ENCODE measurements at regions not wholly inside any gene's neighbourhood (a gene's known extent, or its start where the extent isn't known, plus 50 kb on each side); places are given as distances from the start of the nearest gene placed in this dataset.

GRCh38 chr14:95445161-95445560, 71.3 kb downstream of the SYNE3 start:
- Histone ChIP-seq H3K36me3 (ENCODE audit: control insufficient read depth in 2 of 2, insufficient read depth in 2 of 2, low read length in 1 of 2) (peaks cover 19 to 30% of the 10 kb centered on the region in 2 experiments), H3K79me2 (ENCODE audit: control insufficient read depth, insufficient read depth, low read length) (no peaks in the 10 kb centered on the region), H3K9ac (ENCODE audit: control insufficient read depth, insufficient read depth, low read length) (no peak overlapping the region), H4K20me1 (ENCODE audit: control insufficient read depth, insufficient read depth) (no peaks in the 10 kb centered on the region), H3K4me3 (no peak overlapping the region), H3K9me3 (replicated peaks; ENCODE audit: control insufficient read depth, insufficient read depth, low read length) (no peaks in the 10 kb centered on the region), H3K4me2 (ENCODE audit: control insufficient read depth, insufficient read depth) (no peak overlapping the region), H3K4me1 (ENCODE audit: control insufficient read depth, insufficient read depth, low read length) (no peaks in the 10 kb centered on the region), H3K27me3 (replicated peaks in 1 of 2; ENCODE audit: control insufficient read depth in 2 of 2, insufficient read depth in 2 of 2, low read length in 1 of 2) (no peaks in the 10 kb centered on the region), H2AFZ (ENCODE audit: control insufficient read depth, low read depth, low read length) (no peak overlapping the region), H3K27ac (ENCODE audit: control insufficient read depth, insufficient read depth) (no peak overlapping the region)
- 29% methylated on average over 3 of the region's 3 CpGs for WGBS (ENCODE audit: insufficient coverage, insufficient replicate concordance, low lambda C conversion rate, missing lambda C conversion rate)
- TF ChIP-seq SPI1 (IDR thresholded peaks at IDR 0.05; ENCODE audit: borderline replicate concordance, insufficient read depth, low read depth, low read length) (no peak), TCF7 (IDR thresholded peaks at IDR 0.05; ENCODE audit: borderline replicate concordance) (no peak), ZNF622 (IDR thresholded peaks at IDR 0.05) (no peak), ELK1 (IDR thresholded peaks at IDR 0.05; ENCODE audit: low read depth, low read length) (no peak), MEF2B (IDR thresholded peaks at IDR 0.05; ENCODE audit: partially characterized antibody, poor library complexity, severe bottlenecking) (no peak), TCF12 (IDR thresholded peaks at IDR 0.05; ENCODE audit: low read depth, low read length) (no peak), E2F8 (IDR thresholded peaks at IDR 0.05; ENCODE audit: low read depth, partially characterized antibody) (no peak), KAT2A (conservative IDR thresholded peaks at IDR 0.05; ENCODE audit: control insufficient read depth, low read depth, low read length) (no peak), STAT3 (IDR thresholded peaks at IDR 0.05; ENCODE audit: low read depth, low read length) (no peak), MYB (IDR thresholded peaks at IDR 0.05; ENCODE audit: borderline replicate concordance, low read depth, low read length) (no peak), YBX1 (IDR thresholded peaks at IDR 0.05) (no peak), E4F1 (IDR thresholded peaks at IDR 0.05; ENCODE audit: borderline replicate concordance, partially characterized antibody) (no peak)
- ATAC-seq: no peak
- intact Hi-C loops (cut with micrococcal nuclease; ENCODE audit: unreplicated experiment) (no loop called here), in situ Hi-C loops (cut with MboI) (loop anchor here (10.0 kb wide), 1 partner anchor 550 kb away; no protein-coding TSS in a partner anchor)
- FAIRE-seq: no peak
- ChIA-PET RAD21 (ENCODE audit: unreplicated experiment) (interaction anchor here (1.0 to 8.3 kb wide), 8 partner anchors 8 to 92 kb away, joined by 3 to 171 read pairs (median 5); no protein-coding TSS in a partner anchor), POLR2A (interaction anchor here (0.6 to 1.1 kb wide), 4 partner anchors 10 to 355 kb away, joined by 3 to 5 read pairs (median 3); no protein-coding TSS in a partner anchor), CTCF (interaction anchor here (0.6 to 22.2 kb wide), 10 partner anchors 7 to 222 kb away, joined by 3 to 525 read pairs (median 4); partner anchors contain the start of genes GLRX5 and SYNE3), SMC1A (ENCODE audit: uncharacterized antibody, unreplicated experiment) (interaction anchor here (0.9 to 8.7 kb wide), 8 partner anchors 14 to 114 kb away, joined by 3 to 187 read pairs (median 6); no protein-coding TSS in a partner anchor)
- BruUV-seq (replicated peaks): no TSS peak
- no peak for DNase-seq (ENCODE audit: low read depth, low spot score)

Data from GM12878 (cell line).